Activated naive CD4-positive, alpha-beta T cell treated with anti-CD3 and anti-CD28 coated beads for 36 hours (primary cell): ENCODE measurements at regions not wholly inside any gene's neighbourhood (a gene's known extent, or its start where the extent isn't known, plus 50 kb on each side); places are given as distances from the start of the nearest gene placed in this dataset.

Experiments used
- CTCF ChIA-PET: fragments of 350-600 bp; sonication (Branson Sonifier 250); formaldehyde crosslinking; loops from one replicate; lab custom pipeline; 2021; ENCODE audit warnings: antibody characterized with exemption; lab: Charles Lee
- DNase-seq: peaks from one replicate; pipeline ENCODE4 v3.0.0-alpha.2; 2020
- H3K27ac Mint-ChIP-seq: one replicate; pipeline ENCODE4 v1.8.0; 2021; ENCODE audit warnings: mild to moderate bottlenecking, mixed read lengths
- H3K27me3 Mint-ChIP-seq: one replicate; pipeline ENCODE4 v1.8.0; 2021; ENCODE audit warnings: low read depth, mixed read lengths
- H3K36me3 Mint-ChIP-seq: one replicate; pipeline ENCODE4 v1.8.0; 2021; ENCODE audit warnings: low read depth, mixed read lengths
- H3K4me1 Mint-ChIP-seq: one replicate; pipeline ENCODE4 v1.8.0; 2021; ENCODE audit warnings: low read depth, mixed read lengths
- H3K4me3 Mint-ChIP-seq: one replicate; pipeline ENCODE4 v1.8.0; 2021; ENCODE audit warnings: mild to moderate bottlenecking, moderate library complexity, mixed read lengths
- H3K9me3 Mint-ChIP-seq: one replicate; pipeline ENCODE4 v1.8.0; 2021; ENCODE audit warnings: mixed read lengths
- intact Hi-C: fragments of 100-400 bp; cut with micrococcal nuclease; formaldehyde crosslinking; loops from one replicate; pipeline ENCODE4 v1.15.1; 2023

DNA sequence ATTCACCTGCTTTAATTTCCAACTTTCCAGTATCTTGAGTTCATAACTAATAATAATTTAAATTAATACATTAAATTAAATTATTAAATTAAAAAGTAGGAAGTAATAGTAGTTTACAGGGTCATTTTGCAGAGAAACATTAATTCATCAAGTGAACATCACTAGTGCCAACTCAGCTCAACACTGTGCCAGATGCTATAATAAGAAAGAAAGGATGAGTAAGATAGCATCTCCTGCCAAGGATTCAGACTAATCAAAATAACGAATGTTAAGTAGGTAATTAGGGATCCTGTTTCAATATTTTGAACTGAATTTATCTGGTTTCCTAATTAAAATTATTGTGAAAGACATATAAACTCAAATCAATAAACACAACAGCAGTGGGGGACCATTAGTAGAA, 596.7 kb downstream of the SLC6A15 start:
- intact Hi-C loops, result no loop called here
- Mint-ChIP-seq H3K9me3 (peaks cover 5% of the 10 kb centered on the region), H3K27me3 (no peaks in the 10 kb centered on the region), H3K27ac (no peak overlapping the region), H3K4me1 (no peaks in the 10 kb centered on the region), H3K36me3 (no peaks in the 10 kb centered on the region), H3K4me3 (no peak overlapping the region)
- DNase-seq, result no peak
- CTCF ChIA-PET, result no interaction called here

DNA sequence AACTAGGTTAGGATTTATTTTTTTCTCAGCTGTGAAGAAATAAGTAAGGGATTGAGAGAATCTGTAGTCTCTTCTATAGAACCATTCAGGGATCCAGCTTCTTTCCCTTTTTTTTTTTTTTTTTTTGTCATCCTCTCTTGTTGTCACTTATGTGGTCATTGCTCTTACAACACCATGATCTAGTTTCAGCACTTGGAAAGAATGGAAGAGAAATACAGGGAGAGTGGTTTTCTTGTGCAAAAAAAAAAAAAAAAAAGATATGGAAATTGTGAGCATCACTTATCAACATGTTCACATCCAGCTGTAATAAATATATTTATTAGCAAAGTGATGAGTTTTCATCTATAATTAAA, 599.3 kb downstream of the SLC6A15 start:
- Mint-ChIP-seq H3K4me1 (no peaks in the 10 kb centered on the region), H3K27ac (no peak overlapping the region), H3K4me3 (no peak overlapping the region), H3K36me3 (no peaks in the 10 kb centered on the region), H3K9me3 (peaks cover 2% of the 10 kb centered on the region), H3K27me3 (no peaks in the 10 kb centered on the region)
- CTCF ChIA-PET, result no interaction called here
- intact Hi-C loops, result no loop called here
- no peak for DNase-seq

DNA sequence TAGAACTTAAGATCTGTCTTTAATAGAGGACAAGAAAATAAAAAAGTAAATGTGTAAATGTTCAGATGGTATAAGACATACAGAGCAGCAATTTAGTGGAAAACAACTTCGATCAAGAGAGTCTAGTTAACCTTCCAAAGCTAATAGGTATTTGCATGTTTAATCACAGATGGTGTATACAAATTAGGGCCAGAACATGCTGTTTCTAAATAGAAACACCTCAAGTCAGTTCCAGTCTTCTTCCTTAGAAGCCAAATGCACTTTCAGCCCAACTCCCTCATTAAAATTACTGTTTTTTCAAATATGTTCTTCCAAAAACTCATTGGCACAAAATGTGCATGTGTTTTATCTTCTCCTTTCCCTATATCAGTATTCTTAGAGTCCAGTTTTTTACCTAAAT, 604.4 kb downstream of the SLC6A15 start:
- CTCF ChIA-PET, result no interaction called here
- Mint-ChIP-seq H3K27me3 (no peaks in the 10 kb centered on the region), H3K4me1 (no peaks in the 10 kb centered on the region), H3K4me3 (no peak overlapping the region), H3K36me3 (no peaks in the 10 kb centered on the region), H3K27ac (no peak overlapping the region), H3K9me3 (peaks cover 5% of the 10 kb centered on the region)
- DNase-seq, result no peak
- intact Hi-C loops, result no loop called here

DNA sequence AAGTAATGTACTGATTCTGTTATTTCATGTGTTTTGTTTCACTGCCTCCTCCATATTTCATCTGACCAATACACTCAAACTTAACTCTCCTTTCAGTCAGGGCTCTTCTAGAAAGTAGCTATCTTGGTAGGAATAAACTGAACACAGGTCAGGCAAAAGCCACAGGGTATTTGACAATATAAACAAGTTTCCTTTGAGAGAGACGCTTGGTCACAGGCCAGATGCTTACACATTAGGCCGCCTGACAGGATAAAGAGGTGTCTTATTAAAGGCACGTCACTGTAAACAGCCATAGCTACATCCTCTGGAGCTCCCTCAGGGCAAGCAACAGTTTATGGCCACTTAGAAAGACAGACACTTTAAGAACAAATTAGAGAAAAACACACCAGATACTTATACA, 607.5 kb downstream of the SLC6A15 start:
- H3K4me1 Mint-ChIP-seq, result no peaks in the 10 kb centered on the region
- no peak for DNase-seq
- CTCF ChIA-PET, result no interaction called here
- peaks cover 2% of the 10 kb centered on the region for H3K9me3 Mint-ChIP-seq
- H3K4me3 Mint-ChIP-seq, result no peak overlapping the region
- no peak overlapping the region for H3K27ac Mint-ChIP-seq
- H3K27me3 Mint-ChIP-seq, result no peaks in the 10 kb centered on the region
- no peaks in the 10 kb centered on the region for H3K36me3 Mint-ChIP-seq
- intact Hi-C loops, result no loop called here

DNA sequence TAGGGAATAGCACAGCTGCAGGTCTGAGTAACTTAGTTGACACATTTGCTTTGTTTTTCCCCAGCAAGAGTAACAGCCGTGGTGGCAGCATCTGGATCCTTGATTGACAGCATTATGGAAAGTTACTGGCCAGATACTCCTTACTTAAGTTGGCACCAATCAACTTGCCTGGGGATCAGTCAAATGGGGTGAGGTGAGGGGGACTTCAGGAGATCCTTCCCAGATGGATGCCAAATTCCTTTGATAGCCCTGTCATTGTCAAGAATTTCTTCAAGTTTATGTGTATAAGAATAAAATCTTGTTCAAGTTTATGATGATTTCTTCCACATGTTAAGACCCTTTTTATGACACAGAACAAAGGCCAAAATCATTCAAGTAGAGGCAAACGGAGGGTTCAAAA, 618.4 kb downstream of the SLC6A15 start:
- no peak for DNase-seq
- H3K36me3 Mint-ChIP-seq, result no peaks in the 10 kb centered on the region
- H3K4me3 Mint-ChIP-seq, result no peak overlapping the region
- peaks cover 8% of the 10 kb centered on the region for H3K9me3 Mint-ChIP-seq
- intact Hi-C loops, result no loop called here
- CTCF ChIA-PET, result no interaction called here
- no peaks in the 10 kb centered on the region for H3K27me3 Mint-ChIP-seq
- H3K27ac Mint-ChIP-seq, result no peak overlapping the region
- no peaks in the 10 kb centered on the region for H3K4me1 Mint-ChIP-seq

DNA sequence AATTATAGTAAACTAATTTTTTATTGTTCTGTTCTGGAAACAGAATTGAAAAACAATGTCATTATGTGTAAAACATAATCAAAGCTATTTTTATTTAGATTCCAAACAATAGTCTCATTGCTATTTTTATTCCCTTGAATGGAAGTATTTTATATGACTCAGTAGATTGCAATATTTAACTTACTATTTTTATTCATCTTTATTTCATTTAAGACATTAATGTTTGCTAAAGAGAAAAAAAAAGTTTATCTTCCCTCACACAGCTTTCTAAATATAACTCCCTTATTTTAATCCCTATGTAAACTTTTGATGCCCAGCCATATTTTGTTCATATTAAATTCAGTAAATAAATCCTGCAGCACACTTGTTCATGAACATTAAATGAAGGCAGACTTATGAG, 622.4 kb downstream of the SLC6A15 start:
- CTCF ChIA-PET, result no interaction called here
- Mint-ChIP-seq H3K36me3 (no peaks in the 10 kb centered on the region), H3K27ac (no peak overlapping the region), H3K9me3 (peaks cover 1% of the 10 kb centered on the region), H3K4me1 (no peaks in the 10 kb centered on the region), H3K4me3 (no peak overlapping the region), H3K27me3 (no peaks in the 10 kb centered on the region)
- intact Hi-C loops, result no loop called here
- DNase-seq, result no peak

DNA sequence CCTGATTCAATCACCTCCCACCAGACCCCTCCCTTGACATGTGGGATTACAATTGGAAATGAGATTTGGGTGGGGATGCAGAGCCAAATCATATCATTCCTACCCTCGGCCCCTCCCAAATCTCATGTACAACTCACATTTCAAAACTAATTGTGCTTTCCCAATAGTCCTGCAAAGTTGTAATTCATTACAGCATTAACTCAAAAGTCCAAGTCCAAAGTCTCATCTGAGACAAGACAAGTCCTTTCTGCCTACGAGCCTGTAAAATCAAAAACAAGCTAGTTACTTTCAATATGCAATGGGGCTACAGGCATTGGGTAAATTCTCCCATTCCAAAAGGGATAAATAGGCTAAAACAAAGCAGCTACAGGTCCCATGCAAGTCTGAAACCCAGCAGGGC, 634.6 kb downstream of the SLC6A15 start:
- CTCF ChIA-PET, result no interaction called here
- H3K36me3 Mint-ChIP-seq, result no peaks in the 10 kb centered on the region
- H3K4me1 Mint-ChIP-seq, result no peaks in the 10 kb centered on the region
- peaks cover 1% of the 10 kb centered on the region for H3K9me3 Mint-ChIP-seq
- DNase-seq, result no peak
- intact Hi-C loops, result no loop called here
- H3K27me3 Mint-ChIP-seq, result no peaks in the 10 kb centered on the region
- H3K27ac Mint-ChIP-seq, result no peak overlapping the region
- H3K4me3 Mint-ChIP-seq, result no peak overlapping the region

DNA sequence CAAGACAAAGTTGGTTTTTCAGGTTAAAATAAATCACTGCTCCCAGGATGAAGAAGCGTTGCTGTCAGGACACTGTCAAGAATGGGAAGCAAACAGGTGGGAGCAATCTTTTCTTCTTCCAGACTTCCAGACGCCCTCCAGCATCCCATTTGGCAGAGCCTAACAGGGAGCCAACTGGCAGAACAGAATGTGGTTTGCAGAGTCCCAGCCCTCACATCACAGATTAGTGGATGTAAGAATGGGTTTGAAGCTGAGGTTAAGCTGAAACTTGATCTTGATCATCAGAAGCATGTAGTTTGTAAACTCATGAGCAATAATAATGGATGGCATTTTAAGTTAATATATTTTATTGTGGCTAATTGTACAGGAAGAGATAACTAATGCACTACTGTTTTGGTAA, 636.4 kb downstream of the SLC6A15 start:
- Mint-ChIP-seq H3K27ac (no peak overlapping the region), H3K9me3 (peaks cover 1% of the 10 kb centered on the region), H3K4me1 (no peaks in the 10 kb centered on the region), H3K27me3 (no peaks in the 10 kb centered on the region), H3K36me3 (no peaks in the 10 kb centered on the region), H3K4me3 (no peak overlapping the region)
- CTCF ChIA-PET, result no interaction called here
- intact Hi-C loops, result no loop called here
- no peak for DNase-seq

DNA sequence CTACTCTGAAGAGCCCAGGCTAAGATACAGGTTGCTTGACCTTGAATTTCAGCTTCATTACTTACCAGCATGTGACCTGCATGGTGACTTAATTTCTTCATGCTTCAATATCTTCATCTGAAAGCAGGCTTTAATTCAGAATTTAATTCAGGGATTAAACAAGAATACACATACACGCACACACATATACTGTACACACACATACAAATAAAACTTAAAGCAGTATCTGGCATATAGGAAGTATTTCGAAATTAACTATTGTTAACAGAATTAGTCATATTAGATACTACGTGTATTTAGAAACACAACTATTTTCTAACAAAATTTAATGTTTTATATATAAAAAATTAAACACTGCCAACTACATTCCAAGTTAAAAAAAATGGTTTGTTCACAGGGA, 640.3 kb downstream of the SLC6A15 start:
- no peak overlapping the region for H3K27ac Mint-ChIP-seq
- H3K27me3 Mint-ChIP-seq, result no peaks in the 10 kb centered on the region
- intact Hi-C loops, result no loop called here
- H3K36me3 Mint-ChIP-seq, result no peaks in the 10 kb centered on the region
- DNase-seq, result no peak
- H3K4me1 Mint-ChIP-seq, result no peaks in the 10 kb centered on the region
- H3K4me3 Mint-ChIP-seq, result no peak overlapping the region
- CTCF ChIA-PET, result no interaction called here
- H3K9me3 Mint-ChIP-seq, result peaks cover 3% of the 10 kb centered on the region

DNA sequence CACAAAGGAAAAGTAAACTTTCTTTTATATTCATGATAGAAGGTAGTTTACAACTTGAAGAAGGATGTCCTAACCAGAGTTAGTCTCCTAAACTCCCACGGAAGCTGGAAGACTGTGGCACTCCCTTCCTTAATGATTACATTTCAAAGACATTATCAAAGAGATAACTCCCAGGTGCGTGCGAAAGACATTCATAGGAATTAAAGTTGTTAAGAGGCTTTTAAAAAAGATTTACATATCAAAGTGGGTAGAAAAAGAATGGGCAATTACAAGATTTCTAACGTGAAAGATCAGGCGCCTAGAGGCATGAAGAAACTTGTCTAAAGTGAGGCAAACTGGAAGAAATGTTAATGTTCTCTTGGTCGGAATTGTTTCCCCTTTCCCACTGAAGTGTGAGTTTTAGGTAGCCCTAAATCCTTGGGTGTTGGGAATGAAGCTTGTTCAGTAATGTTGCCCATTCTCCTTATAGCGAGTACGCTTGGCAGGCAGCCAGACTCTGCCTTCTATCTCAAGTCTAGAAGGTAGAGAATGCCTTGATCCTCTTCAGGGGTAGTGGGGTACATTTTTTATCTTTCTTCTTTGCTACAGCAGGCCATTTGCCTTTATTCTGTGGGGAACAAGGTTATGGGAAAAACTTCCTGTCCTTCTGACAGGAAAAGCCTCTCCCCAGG, 642.0 kb downstream of the SLC6A15 start:
- Mint-ChIP-seq H3K9me3 (peaks cover 3% of the 10 kb centered on the region), H3K27me3 (no peaks in the 10 kb centered on the region), H3K4me3 (no peak overlapping the region), H3K36me3 (no peaks in the 10 kb centered on the region), H3K27ac (no peak overlapping the region), H3K4me1 (no peaks in the 10 kb centered on the region)
- CTCF ChIA-PET, result no interaction called here
- intact Hi-C loops, result no loop called here
- no peak for DNase-seq

DNA sequence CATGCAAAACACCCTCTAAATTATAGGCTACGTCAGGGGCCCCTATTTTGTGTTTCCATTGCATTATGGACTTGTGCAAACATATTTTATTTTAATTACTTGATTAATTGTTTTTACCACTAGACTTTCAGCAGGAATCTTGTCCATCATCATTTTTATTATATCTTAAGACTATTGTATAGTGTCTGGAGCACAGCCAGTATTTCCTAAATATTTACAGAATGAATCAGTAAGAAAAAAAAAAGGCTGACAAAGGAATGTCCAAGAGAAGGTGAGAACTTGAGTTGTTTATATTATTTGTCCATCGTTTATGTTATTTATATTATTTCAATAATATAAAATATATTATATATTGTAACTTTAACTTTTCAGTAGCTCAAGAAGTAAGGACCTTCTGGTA, 664.7 kb downstream of the SLC6A15 start:
- intact Hi-C loops, result no loop called here
- H3K4me3 Mint-ChIP-seq, result no peak overlapping the region

DNA sequence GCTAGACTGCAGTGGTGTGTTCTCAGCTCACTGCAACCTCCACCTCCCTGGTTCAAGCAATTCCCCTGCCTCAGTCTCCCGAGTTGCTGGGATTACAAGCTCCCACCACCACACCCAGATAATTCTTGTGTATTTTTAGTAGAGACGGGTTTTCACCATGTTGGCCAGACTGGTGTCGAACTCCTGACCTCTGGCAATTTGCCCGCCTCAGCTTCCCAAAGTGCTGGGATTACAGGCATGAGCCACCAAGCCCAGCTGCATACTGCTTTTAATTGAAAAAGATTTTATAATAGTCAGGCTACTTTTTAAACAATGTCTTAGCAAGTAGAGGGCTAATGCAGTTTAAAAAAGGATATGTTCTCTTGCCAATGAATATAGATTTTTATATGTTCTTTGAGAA, 668.9 kb downstream of the SLC6A15 start:
- no peaks in the 10 kb centered on the region for H3K9me3 Mint-ChIP-seq
- CTCF ChIA-PET, result no interaction called here

More for the DNA sequence above, 664.7 kb downstream of the SLC6A15 start:
- Mint-ChIP-seq H3K4me1 (no peaks in the 10 kb centered on the region), H3K36me3 (no peaks in the 10 kb centered on the region), H3K9me3 (no peaks in the 10 kb centered on the region), H3K27ac (no peak overlapping the region), H3K27me3 (no peaks in the 10 kb centered on the region)
- DNase-seq, result no peak
- CTCF ChIA-PET, result no interaction called here

DNA sequence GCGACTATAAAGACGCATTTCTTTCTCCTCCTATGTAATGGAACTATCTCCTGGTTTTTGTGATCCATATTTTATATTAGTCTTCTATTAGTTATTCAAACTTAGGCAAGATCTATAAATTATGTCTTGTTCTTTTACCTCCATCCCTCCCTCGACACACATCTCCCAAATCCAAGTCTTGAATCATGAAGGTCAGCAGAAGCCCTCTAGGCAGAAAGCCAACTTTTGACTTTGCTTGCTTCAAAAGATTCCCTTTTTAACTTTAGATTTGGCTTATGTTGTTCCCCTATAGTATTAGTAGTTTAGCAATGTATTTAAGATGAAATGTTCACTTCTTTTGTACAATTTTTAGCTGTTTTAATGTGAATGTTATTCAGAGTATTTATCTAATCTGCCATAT, 689.8 kb downstream of the SLC6A15 start:
- no peak overlapping the region for H3K27ac Mint-ChIP-seq
- H3K4me3 Mint-ChIP-seq, result no peak overlapping the region
- H3K9me3 Mint-ChIP-seq, result no peaks in the 10 kb centered on the region
- no peak for DNase-seq
- intact Hi-C loops, result no loop called here
- CTCF ChIA-PET, result no interaction called here
- H3K36me3 Mint-ChIP-seq, result no peaks in the 10 kb centered on the region
- H3K4me1 Mint-ChIP-seq, result no peaks in the 10 kb centered on the region
- no peaks in the 10 kb centered on the region for H3K27me3 Mint-ChIP-seq

More for the DNA sequence above, 668.9 kb downstream of the SLC6A15 start:
- Mint-ChIP-seq H3K36me3 (no peaks in the 10 kb centered on the region), H3K4me1 (no peaks in the 10 kb centered on the region), H3K27ac (no peak overlapping the region), H3K4me3 (no peak overlapping the region), H3K27me3 (no peaks in the 10 kb centered on the region)
- DNase-seq, result no peak
- intact Hi-C loops, result no loop called here

DNA sequence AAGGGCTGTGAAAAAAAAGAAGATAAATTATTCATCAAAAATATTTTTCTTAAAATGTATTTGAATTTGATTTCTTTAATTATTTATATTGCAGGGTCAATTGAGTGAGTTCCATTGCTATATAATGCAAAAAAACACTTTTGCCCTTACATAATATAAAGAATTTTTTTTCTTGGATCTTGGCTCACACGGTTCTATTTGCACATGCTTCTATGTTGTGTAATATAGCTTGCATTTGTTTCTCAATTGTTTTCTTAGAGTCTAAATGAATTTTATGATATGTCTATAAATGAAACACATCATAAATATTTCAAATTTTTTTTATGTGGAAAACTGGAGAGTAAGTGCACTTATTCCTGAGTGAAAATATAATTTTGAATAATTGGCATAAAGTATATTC, 694.2 kb downstream of the SLC6A15 start:
- DNase-seq, result no peak
- Mint-ChIP-seq H3K4me3 (no peak overlapping the region), H3K9me3 (peaks cover 6% of the 10 kb centered on the region), H3K27me3 (no peaks in the 10 kb centered on the region), H3K27ac (no peak overlapping the region), H3K36me3 (no peaks in the 10 kb centered on the region), H3K4me1 (no peaks in the 10 kb centered on the region)
- intact Hi-C loops, result no loop called here
- CTCF ChIA-PET, result no interaction called here
